ENCODE measurements at regions not wholly inside any gene's neighbourhood (a gene's known extent, or its start where the extent isn't known, plus 50 kb on each side); places are given as distances from the start of the nearest gene placed in this dataset.
A peak's percentile ranks its signal among the peaks of the same experiment; 100 is the strongest.

GRCh38 chr1:199264283-199264682, 625.4 kb downstream of the PTPRC start:
- in situ Hi-C loops (cut with MboI; ENCODE audit: low pct_unique_long_range_greater_than_20kb, low sequenced_read_pairs, unreplicated experiment), result no loop called here
- no peak for TF ChIP-seq CTCF (IDR thresholded peaks at IDR 0.05; ENCODE audit: extremely low read depth, insufficient read depth, missing control alignments)
- no peak for DNase-seq (ENCODE audit: low spot score)

DNA sequence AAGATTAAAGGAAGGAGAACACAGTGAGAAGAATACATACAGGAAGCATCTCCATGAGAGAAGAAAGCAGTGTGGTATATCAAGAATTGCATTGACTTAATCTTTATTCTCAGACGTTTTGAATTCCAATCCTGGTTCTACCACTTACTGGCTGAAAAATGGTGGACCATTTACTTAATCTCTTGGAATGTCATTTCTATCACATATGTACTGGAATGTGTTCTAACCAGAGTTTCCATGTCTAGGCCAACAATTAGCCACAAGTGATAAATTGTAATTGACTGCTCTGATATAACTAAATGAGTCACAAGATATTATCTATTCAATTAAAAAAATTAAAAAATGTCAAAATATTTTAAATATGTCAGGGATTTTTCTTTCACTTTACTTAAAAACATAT, 626.1 kb downstream of the PTPRC start:
- no peak for TF ChIP-seq CTCF (IDR thresholded peaks at IDR 0.05; ENCODE audit: extremely low read depth, insufficient read depth, missing control alignments)
- in situ Hi-C loops (cut with MboI; ENCODE audit: low pct_unique_long_range_greater_than_20kb, low sequenced_read_pairs, unreplicated experiment), result no loop called here
- no peak for DNase-seq (ENCODE audit: low spot score)

GRCh38 chr1:199265319-199265718, 626.5 kb downstream of the PTPRC start:
- no peak for DNase-seq (ENCODE audit: low spot score)
- no peak for TF ChIP-seq CTCF (IDR thresholded peaks at IDR 0.05; ENCODE audit: extremely low read depth, insufficient read depth, missing control alignments)
- in situ Hi-C loops (cut with MboI; ENCODE audit: low pct_unique_long_range_greater_than_20kb, low sequenced_read_pairs, unreplicated experiment), result no loop called here

GRCh38 chr1:199269241-199269640, 630.4 kb downstream of the PTPRC start:
- in situ Hi-C loops (cut with MboI; ENCODE audit: low pct_unique_long_range_greater_than_20kb, low sequenced_read_pairs, unreplicated experiment), result no loop called here
- TF ChIP-seq CTCF (IDR thresholded peaks at IDR 0.05; ENCODE audit: extremely low read depth, insufficient read depth, missing control alignments), result no peak
- DNase-seq (ENCODE audit: low spot score), result no peak

DNA sequence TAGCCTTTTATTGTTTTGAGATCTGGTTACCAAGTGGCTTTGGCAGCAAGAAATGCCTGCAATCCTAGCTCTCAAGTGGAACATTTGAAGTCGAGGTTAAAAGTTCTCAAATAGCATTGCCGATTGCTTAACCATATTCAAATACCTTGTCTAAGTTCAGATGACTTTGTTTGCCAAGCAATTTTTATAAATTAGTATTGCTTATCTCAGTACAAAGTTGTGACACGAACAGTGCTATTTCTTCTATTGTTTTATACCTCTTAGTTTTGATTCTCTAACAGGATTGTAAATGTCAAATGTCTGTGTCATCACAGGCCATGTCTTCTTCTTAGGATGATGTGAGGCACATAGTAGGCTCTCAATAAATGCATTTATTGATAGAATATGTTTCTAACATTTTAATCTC, 633.3 kb downstream of the PTPRC start:
- in situ Hi-C loops (cut with MboI; ENCODE audit: low pct_unique_long_range_greater_than_20kb, low sequenced_read_pairs, unreplicated experiment), result no loop called here
- DNase-seq (ENCODE audit: low spot score), result no peak
- no peak for TF ChIP-seq CTCF (IDR thresholded peaks at IDR 0.05; ENCODE audit: extremely low read depth, insufficient read depth, missing control alignments)

DNA sequence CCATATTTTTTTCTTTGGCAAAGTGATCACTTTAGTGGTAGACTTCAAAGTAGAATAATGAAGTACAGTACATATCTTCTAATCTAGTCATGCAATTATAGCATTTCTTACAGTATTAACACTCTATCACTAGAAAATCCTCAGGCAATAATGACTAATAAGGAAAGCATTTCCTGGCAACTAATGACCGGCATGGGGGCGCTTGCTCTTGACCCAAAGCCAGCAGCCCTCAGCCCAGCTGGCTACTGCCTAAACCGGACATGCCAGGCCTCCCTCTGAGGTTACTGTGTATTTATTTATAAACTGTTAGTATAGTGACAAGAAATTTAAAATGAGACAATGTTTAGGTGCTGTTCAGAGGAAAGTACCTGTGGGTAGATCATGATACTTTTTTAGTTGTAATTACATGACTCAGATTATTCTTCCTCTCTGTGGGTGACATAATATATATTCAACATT, 633.8 kb downstream of the PTPRC start:
- peak; percentile 45 for DNase-seq (ENCODE audit: low spot score)
- in situ Hi-C loops (cut with MboI; ENCODE audit: low pct_unique_long_range_greater_than_20kb, low sequenced_read_pairs, unreplicated experiment), result no loop called here

More for the DNA sequence above, 633.8 kb downstream of the PTPRC start:
- TF ChIP-seq CTCF (IDR thresholded peaks at IDR 0.05; ENCODE audit: extremely low read depth, insufficient read depth, missing control alignments), result no peak

Measured in GM13977 (cell line).